Germinal center (tissue), 1 donor: ENCODE measurements at regions not wholly inside any gene's neighbourhood (a gene's known extent, or its start where the extent isn't known, plus 50 kb on each side); places are given as distances from the start of the nearest gene placed in this dataset.

Experiments used
- DNase-seq: peaks from one replicate; pipeline ENCODE4 v3.0.0; 2012; ENCODE audit warnings: mixed read lengths, low spot score

DNA sequence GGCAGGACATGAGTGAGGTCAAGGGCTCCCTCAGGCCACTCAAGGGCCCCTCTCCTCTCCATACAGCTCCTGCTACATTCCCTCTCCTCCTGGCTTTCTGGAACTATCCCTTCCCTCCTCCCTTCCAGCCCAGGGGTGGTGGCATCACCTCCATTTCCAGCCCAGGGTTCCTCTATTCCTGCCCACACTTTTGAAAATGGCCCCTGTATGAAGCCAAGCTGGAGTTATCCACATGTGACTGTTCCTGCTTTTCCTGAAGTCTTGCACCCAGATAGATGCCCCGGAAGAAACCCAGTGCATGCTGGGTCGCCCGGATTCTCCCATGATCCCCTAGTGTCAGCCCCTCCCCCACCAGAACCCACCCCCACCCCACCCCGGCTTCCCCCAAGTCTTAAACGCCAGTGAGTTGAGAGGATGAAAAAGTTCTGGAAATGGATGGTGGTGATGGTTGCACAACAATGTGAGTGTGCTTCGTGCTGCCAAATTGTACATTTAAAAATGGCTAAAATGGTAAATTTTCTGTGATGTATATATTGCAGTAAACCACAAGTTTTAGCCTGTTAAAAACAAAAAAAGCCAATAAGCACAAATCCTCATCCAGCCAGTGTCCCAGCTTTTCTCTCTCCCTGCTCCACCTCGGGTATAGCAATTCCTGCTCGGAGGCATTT is 136.9 kb downstream of the SCARB1 start:
- no peak for DNase-seq

DNA sequence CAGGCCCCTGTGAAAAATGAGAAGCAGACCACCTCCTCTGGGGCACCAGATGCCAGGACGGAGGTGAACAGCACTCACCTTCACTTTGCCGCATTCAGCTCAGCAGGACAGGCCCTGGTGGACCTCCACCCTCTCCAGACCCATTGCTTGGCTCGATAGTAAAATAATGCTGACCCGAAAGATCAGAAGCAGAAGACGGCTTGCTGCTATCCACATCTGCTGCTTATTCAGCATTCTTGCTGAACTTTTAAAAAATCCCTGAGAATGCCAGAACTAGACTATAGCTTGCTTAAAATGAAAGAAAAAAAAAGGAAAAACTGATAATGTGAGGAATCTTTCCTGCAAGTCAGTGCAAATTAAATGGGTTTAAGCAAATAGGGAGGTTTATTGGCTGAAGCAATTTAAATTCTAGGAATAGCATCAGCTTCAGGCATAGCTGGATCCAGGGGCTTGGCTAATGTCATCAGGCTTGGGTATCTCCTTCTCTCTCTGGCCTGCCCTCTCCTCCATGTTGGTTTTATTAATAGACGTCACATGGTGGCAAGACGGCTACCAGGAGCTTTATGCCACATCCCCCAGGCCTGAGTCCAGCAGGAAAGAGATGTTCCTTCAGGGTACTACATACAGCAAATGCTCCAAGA is 137.9 kb downstream of the SCARB1 start:
- DNase-seq = no peak

- DNase-seq = no peak
These were observed 138.6 kb downstream of the SCARB1 start for GRCh38 chr12:124725099-124725498.

DNA sequence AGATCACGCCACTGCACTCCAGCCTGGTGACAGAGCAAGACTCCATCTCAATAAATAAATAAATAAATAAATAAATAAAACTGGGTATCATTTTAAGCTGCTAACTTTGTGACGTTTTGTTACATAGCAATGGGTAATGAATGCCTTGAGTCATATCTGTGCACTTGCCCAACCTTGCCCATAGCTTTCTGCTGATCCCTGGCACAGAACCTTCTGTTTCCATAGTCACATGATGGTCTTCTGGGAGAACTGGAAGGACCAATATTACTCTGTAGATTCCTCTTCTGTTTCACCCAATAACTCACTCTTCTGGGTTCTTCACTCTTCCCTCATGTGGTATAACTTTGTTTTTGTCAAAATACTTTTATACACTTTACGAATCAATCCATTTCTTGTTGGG is 140.8 kb downstream of the SCARB1 start:
- no peak for DNase-seq

DNA sequence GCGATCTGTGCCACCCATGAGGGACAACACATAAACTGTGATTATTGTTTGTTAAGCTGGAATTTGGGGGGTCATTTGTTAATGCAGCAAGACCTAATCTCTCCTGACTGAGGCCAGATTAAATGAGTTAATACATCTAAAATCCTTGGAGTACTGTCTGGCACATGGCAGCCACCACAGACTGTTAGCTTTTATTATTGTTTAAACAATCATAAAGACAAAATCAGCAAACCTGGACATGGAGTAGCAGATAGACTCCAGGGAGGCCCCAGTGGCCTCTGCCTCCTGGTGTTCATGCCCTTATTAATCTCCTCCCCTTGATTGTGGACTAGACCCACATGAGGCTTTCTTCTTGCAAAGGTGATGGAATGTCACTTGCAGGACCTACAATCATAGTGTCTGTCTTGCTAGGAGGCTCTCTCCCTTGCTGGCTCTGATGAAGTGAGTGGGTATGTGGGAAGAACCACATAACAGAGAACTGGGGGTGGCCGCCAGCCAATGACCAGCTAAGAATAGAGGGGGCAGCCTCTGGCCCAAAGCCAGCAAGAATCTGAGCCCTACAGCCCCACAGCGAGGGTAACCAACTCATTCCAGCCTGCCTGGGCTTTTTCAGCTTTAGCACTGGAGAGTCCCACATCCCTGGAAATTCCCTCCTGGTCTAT is 142.0 kb downstream of the SCARB1 start:
- no peak for DNase-seq

GRCh38 chr12:124720681-124721500 is 142.8 kb downstream of the SCARB1 start:
- DNase-seq = no peak

DNA sequence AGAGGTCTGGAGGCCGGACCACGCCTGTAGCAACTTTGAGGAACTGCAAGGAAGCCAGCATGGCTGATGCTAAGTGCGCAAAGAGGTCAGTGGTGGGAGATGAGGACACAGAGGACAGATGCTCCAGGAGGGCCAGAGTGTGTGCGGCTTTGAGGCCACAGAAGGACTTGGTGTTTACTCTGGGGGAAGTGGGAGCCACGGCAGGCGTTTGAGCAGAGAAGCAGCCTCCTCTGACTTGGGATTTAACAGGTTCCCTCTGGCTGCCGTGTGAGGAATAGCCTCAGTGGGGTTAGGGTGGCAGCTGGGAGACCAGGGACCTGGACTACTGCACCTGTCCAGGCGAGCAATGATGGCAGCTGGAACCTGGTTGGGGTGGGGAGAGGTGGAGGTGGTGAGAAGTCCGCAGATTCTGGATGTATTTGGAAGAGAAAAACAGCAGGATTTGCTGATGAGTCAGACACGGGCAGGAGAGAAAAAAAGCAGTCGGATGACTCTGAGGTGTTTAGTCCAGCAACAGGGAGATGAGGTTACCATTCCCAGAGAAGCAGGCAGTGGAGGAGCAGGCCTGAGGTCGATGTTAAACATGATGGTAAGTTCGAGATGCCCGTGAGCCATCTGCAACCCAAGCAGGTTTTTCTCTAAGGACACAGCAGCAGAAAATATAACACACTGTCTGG is 143.5 kb downstream of the SCARB1 start:
- no peak for DNase-seq

GRCh38 chr12:124719231-124719630 is 144.4 kb downstream of the SCARB1 start:
- no peak for DNase-seq

GRCh38 chr12:124718458-124718857 is 145.2 kb downstream of the SCARB1 start:
- DNase-seq = no peak

GRCh38 chr12:124718036-124718435 is 145.6 kb downstream of the SCARB1 start:
- DNase-seq = no peak

DNA sequence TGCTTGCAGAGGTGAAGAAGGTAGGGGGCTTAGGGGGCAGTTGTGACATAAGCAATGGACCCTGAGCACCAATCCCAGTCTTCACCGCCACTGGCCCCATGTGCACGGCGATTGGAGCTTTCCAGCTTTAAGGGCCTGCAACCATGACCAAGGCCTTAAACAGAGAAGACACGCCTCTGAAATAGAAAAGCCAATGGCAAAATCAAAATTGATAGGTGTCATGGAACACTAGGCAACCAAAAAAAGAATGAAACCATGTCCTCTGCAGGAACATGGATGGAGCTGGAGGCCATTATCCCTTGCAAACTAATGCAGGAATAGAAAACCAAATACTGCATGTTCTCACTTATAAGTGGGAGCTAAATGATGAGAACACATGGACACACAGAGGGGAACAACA is 146.3 kb downstream of the SCARB1 start:
- DNase-seq = no peak

DNA sequence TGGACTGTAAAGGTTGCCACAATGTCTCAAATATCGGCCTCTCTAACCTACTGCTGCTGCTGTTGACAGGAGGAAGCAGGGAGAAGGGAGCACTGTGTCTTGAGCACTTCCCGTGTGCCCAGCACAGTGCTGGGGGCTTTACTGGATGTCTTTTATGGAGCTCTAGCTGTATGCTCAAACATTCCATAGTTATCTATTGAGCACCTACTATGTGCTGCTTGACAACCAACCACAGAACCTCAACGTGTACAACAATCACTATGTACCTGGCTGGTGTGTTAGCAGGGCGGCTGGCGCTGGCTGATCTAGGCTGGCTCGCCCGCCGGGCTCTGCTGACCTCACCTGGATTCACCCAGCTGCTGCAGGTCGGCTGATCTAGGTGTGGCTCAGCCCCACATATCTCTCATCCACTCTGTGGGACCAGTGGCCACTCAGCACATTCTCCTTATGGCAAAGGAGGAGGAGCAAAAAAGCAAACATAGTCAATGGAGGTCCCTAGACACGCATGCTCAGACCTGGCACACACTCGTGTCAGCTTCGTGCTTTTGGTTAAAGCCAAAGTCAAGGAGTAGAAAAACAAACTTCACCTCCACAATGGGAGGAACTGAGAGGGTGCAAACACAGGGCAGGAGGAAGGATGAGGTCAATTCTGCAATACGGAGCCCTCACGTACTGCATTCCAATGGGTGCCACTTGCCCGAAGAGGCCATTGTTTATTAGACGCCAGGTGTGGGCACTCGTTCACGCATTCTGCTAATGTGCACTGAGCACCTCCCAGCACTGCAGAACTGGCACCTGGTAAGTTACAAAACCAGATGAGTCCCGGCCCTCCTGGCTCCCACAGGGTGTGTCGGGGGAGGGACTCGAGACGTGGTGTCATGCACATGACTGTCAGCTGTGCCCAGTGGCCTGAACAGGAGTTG is 147.2 kb downstream of the SCARB1 start:
- DNase-seq = no peak

- DNase-seq = no peak
These were observed 147.9 kb upstream of the NCOR2 start for GRCh38 chr12:124715121-124715990.

- DNase-seq = peak; percentile 13
These were observed 146.1 kb upstream of the NCOR2 start for GRCh38 chr12:124713436-124714082.

DNA sequence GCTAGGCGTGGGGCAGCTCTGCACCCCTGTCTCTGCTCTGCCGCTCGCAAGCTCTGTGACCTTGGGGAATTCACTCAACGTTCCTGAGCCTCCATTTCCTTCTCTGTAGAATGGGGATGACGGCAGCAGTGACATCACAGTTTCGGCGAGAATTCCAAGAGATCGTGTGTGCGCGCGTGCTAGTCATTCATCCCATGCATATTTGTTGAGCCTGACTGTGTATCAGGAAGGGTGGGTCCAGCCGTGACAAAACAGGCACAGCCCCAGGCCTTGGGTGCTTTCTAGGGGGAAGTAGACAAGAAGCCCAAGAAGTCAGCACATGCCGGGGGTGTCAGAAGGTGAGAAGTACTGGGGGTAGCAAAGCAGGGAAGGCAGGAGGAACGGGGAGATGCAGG is 145.6 kb upstream of the NCOR2 start:
- DNase-seq = no peak

GRCh38 chr12:124711344-124711743 is 143.9 kb upstream of the NCOR2 start:
- DNase-seq = no peak

- DNase-seq = no peak
These were observed 142.6 kb upstream of the NCOR2 start for GRCh38 chr12:124709722-124710687.

DNA sequence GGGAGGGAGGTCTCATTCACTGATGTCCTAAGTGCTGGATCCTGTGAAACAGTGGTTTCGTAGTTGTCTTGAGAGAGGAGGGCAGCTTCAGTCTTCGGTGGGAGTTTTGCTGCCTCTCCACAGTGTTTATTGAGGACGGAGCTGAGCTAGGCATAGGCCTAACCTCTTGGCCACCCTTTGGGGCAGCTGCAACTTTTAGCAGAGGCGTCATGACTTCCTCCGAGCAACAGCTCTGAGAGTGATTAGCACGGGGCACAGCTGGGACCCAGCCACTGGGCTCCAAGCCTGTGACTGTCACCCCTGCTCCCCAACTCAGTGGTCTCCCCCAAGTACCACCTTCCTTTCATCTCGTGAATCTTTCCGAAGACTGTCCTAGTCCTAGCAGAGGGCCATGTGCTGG is 139.9 kb upstream of the NCOR2 start:
- DNase-seq = no peak
